Fibroblast of the aortic adventitia (primary cell): ENCODE measurements at regions not wholly inside any gene's neighbourhood (a gene's known extent, or its start where the extent isn't known, plus 50 kb on each side); places are given as distances from the start of the nearest gene placed in this dataset.
"Not testable (repeated sequence)": the region's sequence is repeated elsewhere in the genome, so short reads cannot be mapped to it uniquely, and the experiment has no call there.

Source experiments
- DNase-seq: peaks from one replicate; pipeline ENCODE4 v3.0.0-alpha.2; 2010; ENCODE audit warnings: low read depth
- H3K4me3 ChIP-seq: 2 replicates; pipeline ENCODE4 v1.5.1; 2011; ENCODE audit warnings: low read depth, mild to moderate bottlenecking, control low read depth, low read length, moderate library complexity
- TF ChIP-seq, protein P1 (sequence below): IDR thresholded peaks from 2 replicates; pipeline ENCODE4 v1.5.1; 2011; ENCODE audit warnings: mild to moderate bottlenecking, low read length, control low read depth, inconsistent platforms; ENCODE audit not compliant: insufficient read depth

DNA sequence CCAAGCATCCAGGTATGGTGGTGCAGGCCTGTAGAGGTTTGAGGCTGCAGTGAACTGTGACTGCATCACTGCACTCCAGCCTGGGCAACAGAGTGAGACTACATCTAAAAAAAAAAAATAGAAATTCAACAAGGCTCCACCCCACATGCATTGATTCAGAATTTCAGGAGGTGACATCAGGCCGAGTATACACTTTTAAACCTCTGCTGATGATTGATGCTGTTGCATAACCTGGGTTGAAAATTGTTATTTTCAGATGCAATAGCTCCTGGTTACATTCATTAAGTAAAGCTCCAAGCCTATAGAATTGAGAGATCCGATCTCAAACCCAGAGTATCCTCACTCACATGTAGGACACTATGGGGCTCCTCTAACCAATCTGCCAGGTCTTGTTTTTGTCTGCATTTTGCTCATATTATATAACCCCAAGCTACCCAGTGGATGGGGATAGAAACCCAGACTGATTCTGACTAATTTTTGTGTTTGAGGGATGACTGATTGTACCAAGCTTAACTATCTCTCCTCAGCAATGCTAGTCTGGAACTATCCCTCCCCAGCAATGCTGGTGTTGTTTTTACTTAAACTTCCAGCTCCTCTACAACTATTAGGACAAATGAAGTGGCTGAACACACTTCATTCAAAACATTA is 123.5 kb upstream of the PREP start:
- DNase-seq = no peak
- no peak overlapping the region for H3K4me3 ChIP-seq
- TF ChIP-seq, protein P1, sequence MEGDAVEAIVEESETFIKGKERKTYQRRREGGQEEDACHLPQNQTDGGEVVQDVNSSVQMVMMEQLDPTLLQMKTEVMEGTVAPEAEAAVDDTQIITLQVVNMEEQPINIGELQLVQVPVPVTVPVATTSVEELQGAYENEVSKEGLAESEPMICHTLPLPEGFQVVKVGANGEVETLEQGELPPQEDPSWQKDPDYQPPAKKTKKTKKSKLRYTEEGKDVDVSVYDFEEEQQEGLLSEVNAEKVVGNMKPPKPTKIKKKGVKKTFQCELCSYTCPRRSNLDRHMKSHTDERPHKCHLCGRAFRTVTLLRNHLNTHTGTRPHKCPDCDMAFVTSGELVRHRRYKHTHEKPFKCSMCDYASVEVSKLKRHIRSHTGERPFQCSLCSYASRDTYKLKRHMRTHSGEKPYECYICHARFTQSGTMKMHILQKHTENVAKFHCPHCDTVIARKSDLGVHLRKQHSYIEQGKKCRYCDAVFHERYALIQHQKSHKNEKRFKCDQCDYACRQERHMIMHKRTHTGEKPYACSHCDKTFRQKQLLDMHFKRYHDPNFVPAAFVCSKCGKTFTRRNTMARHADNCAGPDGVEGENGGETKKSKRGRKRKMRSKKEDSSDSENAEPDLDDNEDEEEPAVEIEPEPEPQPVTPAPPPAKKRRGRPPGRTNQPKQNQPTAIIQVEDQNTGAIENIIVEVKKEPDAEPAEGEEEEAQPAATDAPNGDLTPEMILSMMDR = no peak

DNA sequence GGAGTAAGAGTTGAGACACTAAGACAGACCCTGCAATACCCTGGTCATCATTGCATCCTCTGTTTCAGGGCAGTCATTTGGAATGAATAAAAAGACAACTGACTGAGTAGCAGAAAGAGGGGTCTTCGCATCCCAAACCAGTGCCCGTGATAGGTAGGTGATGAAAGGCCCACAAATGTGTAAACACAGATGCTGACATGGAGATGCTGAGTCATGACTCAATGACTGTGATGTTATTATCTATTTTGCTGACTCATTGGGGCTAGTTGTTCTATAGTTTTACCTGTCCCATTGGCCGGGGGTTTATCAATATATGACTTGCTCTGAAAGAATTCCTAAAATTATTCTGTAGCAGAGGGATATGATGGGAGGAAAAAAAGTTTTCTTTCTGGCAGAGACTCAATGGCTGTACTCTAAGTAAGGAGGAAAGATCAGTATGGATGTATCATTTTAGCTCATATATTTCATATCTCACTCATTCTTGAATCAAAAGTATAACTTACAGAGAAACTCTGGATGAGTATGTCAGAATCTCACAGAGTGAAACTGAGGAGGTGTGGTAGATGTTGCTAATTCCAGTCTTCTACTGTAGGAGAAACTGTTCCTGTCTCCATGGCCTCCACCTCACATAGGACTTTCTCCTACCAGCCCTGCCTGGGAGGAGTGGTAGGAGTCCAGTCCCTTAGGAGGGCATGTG is 119.9 kb upstream of the PREP start:
- peak; percentile 32 for DNase-seq
- H3K4me3 ChIP-seq = no peak overlapping the region

DNA sequence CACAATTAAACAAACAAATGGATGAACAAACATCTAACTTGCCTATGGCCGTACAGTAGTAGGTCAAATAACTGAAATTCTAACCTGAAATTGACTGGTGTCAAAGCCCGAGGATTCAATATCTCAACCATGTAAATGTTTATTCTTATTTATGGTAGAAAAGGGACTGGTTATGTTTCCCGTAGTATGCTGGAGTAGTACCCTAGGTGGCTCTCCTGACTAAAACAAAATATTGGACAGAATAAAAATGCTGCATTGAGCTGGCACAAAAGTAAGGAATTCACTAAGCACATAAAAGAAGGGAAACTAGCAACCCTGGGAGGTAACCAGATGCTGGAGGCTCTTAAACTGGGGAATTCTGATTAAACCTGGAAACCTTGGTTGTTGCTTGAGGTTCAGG is 117.1 kb upstream of the PREP start:
- H3K4me3 ChIP-seq = no peak overlapping the region
- TF ChIP-seq, protein P1 = no peak
- DNase-seq = peak; percentile 29

More for the DNA sequence above, 119.9 kb upstream of the PREP start:
- TF ChIP-seq, protein P1 = no peak

DNA sequence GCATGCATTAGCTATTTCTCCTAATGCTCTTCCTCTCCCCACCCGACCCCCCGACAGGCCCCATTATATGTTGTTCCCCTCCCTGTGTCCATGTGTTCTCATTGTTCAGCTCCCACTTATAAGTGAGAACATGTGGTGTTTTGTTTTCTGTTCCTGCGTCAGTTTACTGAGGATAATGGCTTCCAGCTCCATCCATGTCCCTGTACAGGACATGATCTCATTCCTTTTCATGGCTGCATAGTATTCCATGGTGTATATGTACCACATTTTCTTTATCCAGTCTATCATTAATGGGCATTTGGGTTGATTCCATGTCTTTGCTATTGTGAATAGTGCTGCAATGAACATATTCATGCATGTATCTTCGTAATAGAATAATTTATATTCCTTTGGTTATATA is 116.1 kb upstream of the PREP start:
- DNase-seq = not testable (repeated sequence)

DNA sequence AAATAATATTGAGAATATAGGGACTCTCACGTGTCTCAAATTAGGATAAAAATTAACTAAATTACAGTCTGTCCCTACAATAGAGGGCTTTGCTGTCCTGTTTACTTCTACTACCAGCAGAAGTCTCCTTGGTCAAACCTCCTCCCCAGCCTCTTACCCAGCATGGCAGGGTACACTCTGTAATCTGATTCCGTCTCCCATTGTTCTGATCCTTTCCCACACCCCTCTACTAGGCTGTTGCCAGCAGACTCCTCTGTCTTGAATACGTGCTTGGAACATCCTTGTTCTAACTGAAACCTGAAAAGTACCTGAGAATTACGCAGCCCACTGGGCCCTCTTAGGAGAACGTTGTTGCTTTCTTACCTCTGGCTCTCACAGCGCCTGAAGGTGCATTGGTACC is 112.2 kb upstream of the PREP start:
- TF ChIP-seq, protein P1 = no peak
- no peak for DNase-seq
- H3K4me3 ChIP-seq = no peak overlapping the region

More for the DNA sequence above, 116.1 kb upstream of the PREP start:
- not testable (repeated sequence) for H3K4me3 ChIP-seq

DNA sequence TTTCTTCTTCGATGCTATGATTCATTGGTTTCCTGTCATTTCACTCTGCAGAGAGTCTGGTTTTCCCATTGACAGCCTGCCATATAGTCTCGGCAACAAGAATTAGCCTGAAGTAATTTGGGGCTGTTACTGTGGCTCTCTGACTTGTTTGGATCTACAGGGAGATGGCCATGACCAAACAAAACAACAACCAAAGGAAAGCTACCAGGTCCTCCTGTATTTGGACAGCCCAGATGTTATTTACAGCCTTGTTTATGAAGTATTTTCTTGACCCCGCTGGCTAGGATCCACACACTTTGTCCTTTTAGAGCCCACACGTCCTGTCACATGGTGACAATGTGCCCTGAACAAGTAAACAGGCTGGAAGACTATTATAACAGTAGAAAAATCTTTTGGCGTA is 111.4 kb upstream of the PREP start:
- DNase-seq = no peak
- TF ChIP-seq, protein P1 = no peak
- H3K4me3 ChIP-seq = no peak overlapping the region

DNA sequence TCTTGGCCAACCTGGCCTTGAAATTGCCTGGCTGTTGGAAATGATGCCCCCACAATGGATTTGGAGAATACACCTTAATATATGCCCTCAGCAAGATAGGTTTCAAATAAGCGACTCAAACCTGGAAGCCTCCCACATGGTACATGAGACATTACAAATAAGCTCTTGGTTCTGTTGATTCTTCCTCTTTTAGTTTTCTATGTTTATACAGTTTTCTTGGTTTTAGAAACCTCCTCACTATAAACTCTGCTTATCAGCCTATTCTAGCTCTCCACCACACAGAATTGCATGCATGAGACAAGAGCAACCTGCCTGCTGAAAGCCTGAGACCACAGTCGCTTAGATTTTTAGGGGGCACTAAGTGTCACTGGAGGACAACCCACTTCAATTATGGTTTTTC is 108.8 kb upstream of the PREP start:
- DNase-seq = no peak
- TF ChIP-seq, protein P1 = no peak
- no peak overlapping the region for H3K4me3 ChIP-seq
